BE2C (cell line): ENCODE measurements at regions not wholly inside any gene's neighbourhood (a gene's known extent, or its start where the extent isn't known, plus 50 kb on each side); places are given as distances from the start of the nearest gene placed in this dataset.

ENCODE experiments used
- DNase-seq: peaks from one replicate; pipeline ENCODE4 v3.0.0-alpha.2; 2020
- H3K27me3 ChIP-seq: fragments of 250-450 bp; sonication (Bioruptor Pico); 2 replicates; pipeline ENCODE4 v1.5.1; 2020; ENCODE audit warnings: mild to moderate bottlenecking
- H3K36me3 ChIP-seq: fragments of 250-450 bp; sonication (Bioruptor Pico); 2 replicates; pipeline ENCODE4 v1.5.1; 2020; ENCODE audit warnings: mild to moderate bottlenecking
- H3K4me1 ChIP-seq: fragments of 250-450 bp; sonication (Bioruptor Pico); 2 replicates; pipeline ENCODE4 v1.5.1; 2020
- H3K4me3 ChIP-seq: 2 replicates; pipeline ENCODE4 v1.5.1; 2011; ENCODE audit warnings: low read depth, low read length
- H3K9me3 ChIP-seq: fragments of 250-450 bp; sonication (Bioruptor Pico); 2 replicates; pipeline ENCODE4 v1.5.1; 2020
- CTCF ChIP-seq: IDR thresholded peaks from 2 replicates; pipeline ENCODE4 v1.5.1; 2012; ENCODE audit warnings: mild to moderate bottlenecking, low read depth, low read length

- Histone ChIP-seq H3K9me3 (no peaks in the 10 kb centered on the region; the same call in 1 of the 2 replicates), H3K36me3 (no peaks in the 10 kb centered on the region), H3K4me3 (no peak overlapping the region), H3K4me1 (peaks cover 11% of the 10 kb centered on the region), H3K27me3 (no peaks in the 10 kb centered on the region)
- no peak for TF ChIP-seq CTCF
- DNase-seq, result no peak
Measured at GRCh38 chr20:24866742-24867141, 82.3 kb upstream of the CST7 start.

- Histone ChIP-seq H3K9me3 (no peaks in the 10 kb centered on the region; the same call in 1 of the 2 replicates), H3K4me1 (peaks cover 17% of the 10 kb centered on the region), H3K4me3 (no peak overlapping the region), H3K36me3 (no peaks in the 10 kb centered on the region), H3K27me3 (no peaks in the 10 kb centered on the region)
- no peak for TF ChIP-seq CTCF
- DNase-seq, result no peak
Measured at GRCh38 chr20:24867556-24867955, 81.5 kb upstream of the CST7 start.

GRCh38 chr20:24868396-24868927 is 80.6 kb upstream of the CST7 start:
- no peak for TF ChIP-seq CTCF
- Histone ChIP-seq H3K4me3 (no peak overlapping the region), H3K9me3 (no peaks in the 10 kb centered on the region; the same call in 1 of the 2 replicates), H3K27me3 (no peaks in the 10 kb centered on the region), H3K36me3 (no peaks in the 10 kb centered on the region), H3K4me1 (peaks cover 25% of the 10 kb centered on the region)
- no peak for DNase-seq

GRCh38 chr20:24868959-24869358 is 80.1 kb upstream of the CST7 start:
- Histone ChIP-seq H3K9me3 (no peaks in the 10 kb centered on the region; the same call in 1 of the 2 replicates), H3K27me3 (no peaks in the 10 kb centered on the region), H3K36me3 (no peaks in the 10 kb centered on the region), H3K4me3 (no peak overlapping the region), H3K4me1 (peaks cover 25% of the 10 kb centered on the region)
- no peak for TF ChIP-seq CTCF
- no peak for DNase-seq

- Histone ChIP-seq H3K9me3 (no peaks in the 10 kb centered on the region; the same call in 1 of the 2 replicates), H3K36me3 (no peaks in the 10 kb centered on the region), H3K27me3 (no peaks in the 10 kb centered on the region), H3K4me3 (no peak overlapping the region), H3K4me1 (peaks cover 25% of the 10 kb centered on the region)
- TF ChIP-seq CTCF, result no peak
- no peak for DNase-seq
Measured at GRCh38 chr20:24870057-24870456, 79.0 kb upstream of the CST7 start.

- H3K27me3 ChIP-seq, result no peaks in the 10 kb centered on the region
- TF ChIP-seq CTCF, result no peak
- peak; percentile 37 for DNase-seq
- no peak overlapping the region for H3K4me3 ChIP-seq
- no peaks in the 10 kb centered on the region for H3K36me3 ChIP-seq
- peaks cover 25% of the 10 kb centered on the region for H3K4me1 ChIP-seq
- H3K9me3 ChIP-seq, result no peaks in the 10 kb centered on the region
Measured at GRCh38 chr20:24870881-24871280, 78.2 kb upstream of the CST7 start.
